Frontal cortex (tissue), 3 donors: ENCODE measurements at regions not wholly inside any gene's neighbourhood (a gene's known extent, or its start where the extent isn't known, plus 50 kb on each side); places are given as distances from the start of the nearest gene placed in this dataset.
"Not testable (repeated sequence)": the region's sequence is repeated elsewhere in the genome, so short reads cannot be mapped to it uniquely, and the experiment has no call there.

Source experiments
- DNase-seq, 2 donors: peaks; one replicate each; pipeline ENCODE4 v3.0.0; 2012; ENCODE audit warnings: low spot score in 2 of 2
- FAIRE-seq: peaks from 2 replicates; lab custom pipeline; 2012; peaks lifted over from hg19 to GRCh38; lab: Jason Lieb, UNC
- donor health status: control.
- donor health status: control.
- donor health status: control.

DNA sequence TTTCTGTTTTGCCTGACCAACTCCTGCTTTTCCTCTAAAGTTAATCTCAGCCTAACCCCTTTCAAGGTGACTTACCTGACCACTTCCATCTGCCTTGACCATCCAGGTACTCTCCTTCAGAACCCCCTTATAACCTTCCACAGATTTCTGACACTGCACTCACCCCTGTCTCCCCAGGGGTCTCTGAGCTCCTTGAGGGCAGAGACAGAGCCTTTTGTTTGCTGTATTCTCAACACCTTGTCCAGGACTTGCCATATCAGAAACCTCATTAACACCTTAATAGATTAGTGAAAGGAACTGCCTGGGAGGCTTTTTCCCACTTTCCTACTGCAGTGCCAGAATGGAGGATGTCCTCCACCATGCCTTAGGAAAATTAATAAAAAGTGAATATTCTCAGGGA lies 119.7 kb upstream of the SERPINE2 start:
- FAIRE-seq (no peak), DNase-seq (no peak)

DNA sequence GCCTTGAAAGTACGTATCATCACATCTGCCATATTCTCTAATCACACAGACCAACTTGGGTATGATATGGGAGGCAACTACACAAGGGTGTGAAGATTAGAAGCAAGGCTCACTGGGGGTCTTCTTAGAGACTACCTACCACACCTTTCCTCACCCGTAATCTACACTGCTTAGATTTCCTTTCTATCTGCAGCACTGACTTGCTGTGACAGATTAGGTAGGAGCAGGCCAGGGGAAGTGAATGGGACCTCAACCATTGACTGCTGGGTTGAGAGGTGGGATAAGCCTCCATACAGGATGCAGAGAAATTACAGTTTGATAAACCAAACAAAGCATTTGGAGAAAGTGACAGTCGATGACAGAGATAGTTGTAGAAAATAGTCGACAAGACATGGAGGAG lies 119.0 kb upstream of the SERPINE2 start:
- DNase-seq, result no peak
- no peak for FAIRE-seq

DNA sequence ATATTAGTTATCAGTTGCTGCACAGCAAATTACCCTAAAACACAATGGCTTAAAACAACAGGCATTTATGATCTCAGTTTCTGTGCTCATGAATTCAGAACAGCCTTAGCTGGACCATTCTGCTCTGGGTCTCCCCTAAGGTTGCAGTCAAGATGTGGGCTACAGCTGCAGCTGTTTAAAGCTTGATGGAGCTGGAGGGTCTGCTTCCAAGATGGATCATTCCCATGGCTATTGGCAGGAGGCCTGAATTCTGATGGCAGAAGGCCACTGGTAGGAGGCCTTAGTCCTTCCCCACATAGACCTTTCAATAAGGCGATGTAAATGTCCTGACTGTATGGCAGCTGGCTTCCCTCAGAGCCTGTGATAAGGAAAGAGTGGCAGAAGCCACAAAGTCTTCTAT lies 118.6 kb upstream of the SERPINE2 start:
- FAIRE-seq, result no peak

DNA sequence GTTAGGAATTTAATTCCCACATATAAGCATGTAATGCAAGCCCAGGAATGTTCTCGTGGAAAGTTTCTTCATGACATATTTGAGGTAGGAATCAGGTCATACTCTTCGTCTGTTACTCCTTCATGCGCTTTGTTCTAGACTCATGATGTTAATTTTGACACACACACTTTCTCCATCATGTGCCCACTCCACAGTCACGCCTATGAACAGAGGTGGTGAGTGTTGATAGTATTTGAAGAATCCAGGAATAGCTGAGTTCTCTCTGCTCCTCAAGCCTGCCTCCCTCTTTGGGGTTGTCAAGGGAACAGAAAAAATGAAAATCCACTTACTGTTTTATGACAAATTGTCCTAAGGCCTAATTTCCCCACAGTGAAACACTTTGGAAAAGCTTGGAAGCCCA lies 117.3 kb upstream of the SERPINE2 start:
- no peak for FAIRE-seq
- no peak for DNase-seq

More for the DNA sequence above, 118.6 kb upstream of the SERPINE2 start:
- no peak for DNase-seq

DNA sequence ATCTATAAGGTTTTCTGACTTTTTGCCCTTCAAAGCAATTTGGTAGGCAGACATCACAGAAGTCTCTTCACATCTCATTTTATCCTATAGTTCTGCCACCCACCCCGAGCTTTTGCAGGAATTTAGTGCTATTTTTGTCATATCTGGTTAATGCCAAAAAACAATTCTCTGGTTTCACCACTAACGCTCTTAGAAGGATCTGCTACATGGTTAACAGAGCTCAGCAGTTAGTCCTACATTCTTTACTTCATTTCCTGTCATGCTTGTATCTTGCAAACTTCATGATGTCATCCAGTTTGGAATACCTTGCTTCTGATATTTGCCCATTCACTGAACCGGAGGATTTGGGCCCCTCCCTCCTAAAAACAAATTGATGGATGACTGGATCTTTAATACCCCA lies 116.8 kb upstream of the SERPINE2 start:
- DNase-seq (no peak), FAIRE-seq (no peak)

DNA sequence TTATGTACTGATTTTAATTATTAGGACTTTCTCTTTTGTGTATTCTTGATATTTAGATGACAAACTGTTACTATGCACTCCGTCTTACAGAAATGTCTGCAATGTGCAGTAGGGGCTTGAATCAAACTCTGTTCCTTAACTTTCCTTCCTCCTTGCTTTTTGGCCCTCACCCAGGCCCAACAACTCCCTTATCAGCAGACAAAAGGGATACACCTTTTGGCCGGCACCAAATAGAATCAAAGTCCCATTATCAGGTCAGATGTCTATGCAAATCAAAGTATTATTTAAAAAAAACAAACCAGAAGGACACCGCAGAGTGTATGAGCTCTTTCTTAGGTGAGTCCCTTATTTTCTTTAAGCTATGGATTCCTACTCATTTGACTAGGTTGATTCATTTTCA lies 116.3 kb upstream of the SERPINE2 start:
- DNase-seq, result no peak
- FAIRE-seq, result no peak

DNA sequence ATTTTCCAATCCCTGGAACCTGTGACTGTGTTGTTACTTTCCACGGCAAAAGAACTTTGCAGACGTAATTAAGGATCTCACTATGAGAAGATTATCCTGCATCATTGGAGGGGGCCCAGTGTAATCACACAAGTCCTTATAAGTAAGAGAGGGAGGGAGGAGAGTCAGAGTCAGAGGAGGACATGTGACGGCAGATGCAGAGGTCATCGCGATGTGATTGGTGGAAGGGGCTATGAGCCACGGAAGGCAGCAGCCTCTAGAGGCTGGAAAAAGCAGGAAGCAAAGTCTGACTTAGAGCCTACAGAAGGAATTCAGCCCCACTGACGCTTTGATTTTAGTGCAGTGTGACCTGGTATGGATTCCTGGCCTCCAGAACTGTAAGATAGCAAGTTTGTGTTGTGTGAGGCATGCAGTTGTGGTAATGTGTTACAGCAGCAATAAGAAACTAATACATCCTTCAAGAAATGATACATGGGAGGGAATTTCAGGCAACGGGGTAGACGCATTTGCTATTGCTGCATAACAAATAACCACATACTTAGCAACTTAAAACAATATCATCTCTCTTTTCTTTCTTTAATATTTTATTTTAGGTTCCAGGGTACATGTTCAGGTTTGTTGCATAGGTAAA lies 112.7 kb upstream of the SERPINE2 start:
- no peak for DNase-seq

DNA sequence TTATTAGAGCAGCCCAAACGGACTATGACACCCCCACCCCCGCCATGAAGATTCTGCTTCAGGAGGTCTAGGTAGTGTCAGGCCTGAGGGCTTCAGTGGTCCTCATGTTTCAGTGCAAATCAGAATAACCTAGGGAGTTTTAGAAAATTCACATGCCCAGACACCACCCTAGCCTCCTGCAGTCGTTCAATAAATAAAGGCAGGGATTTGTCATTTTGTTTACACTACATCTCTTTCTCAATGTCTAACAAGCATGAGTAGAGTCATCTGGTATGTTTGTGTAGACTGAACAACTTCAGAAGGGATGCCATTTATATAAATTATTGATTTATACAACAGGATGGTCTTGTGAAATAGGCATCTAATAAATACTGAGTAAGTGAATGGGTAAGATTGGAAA lies 112.1 kb upstream of the SERPINE2 start:
- no peak for FAIRE-seq
- DNase-seq, result no peak

More for the DNA sequence above, 112.7 kb upstream of the SERPINE2 start:
- no peak for FAIRE-seq

DNA sequence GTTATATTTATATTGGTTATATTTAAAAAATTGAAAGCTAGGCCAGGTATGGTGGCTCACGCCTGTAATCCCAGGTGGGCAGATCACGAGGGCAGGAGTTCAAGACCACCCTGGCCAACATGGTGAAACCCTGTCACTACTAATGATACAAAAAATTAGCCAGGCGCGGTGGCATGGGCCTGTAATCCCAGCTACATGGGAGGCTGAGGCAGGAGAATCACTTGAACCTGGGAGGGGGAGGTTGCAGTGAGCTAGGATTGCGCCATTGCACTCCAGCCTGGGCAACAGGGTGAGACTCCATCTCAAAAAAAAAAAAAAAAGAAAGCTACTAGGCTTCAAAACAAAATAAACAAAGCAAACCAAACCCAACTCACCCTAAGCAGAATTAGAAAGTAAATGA lies 109.0 kb upstream of the SERPINE2 start:
- not testable (repeated sequence) for DNase-seq, FAIRE-seq

DNA sequence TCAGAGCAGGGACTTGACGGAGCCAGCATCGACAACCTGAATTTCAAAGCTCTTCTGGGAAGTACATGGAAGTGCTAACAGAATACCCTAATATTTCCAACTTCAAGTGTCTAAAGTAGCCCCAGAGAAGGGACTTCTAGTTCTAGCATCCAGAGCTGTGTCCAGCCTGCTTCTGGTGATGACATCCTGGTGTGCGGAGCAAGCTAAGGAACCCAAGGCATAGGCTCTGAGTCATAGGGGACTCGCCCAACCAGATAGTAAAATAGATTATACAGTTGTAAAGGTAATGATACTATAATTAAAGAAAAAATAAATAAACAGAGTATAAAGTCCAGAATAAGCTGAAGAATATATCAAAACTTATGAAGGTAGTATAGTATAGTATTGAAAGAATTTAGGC lies 108.1 kb upstream of the SERPINE2 start:
- DNase-seq, result no peak
- FAIRE-seq, result no peak

DNA sequence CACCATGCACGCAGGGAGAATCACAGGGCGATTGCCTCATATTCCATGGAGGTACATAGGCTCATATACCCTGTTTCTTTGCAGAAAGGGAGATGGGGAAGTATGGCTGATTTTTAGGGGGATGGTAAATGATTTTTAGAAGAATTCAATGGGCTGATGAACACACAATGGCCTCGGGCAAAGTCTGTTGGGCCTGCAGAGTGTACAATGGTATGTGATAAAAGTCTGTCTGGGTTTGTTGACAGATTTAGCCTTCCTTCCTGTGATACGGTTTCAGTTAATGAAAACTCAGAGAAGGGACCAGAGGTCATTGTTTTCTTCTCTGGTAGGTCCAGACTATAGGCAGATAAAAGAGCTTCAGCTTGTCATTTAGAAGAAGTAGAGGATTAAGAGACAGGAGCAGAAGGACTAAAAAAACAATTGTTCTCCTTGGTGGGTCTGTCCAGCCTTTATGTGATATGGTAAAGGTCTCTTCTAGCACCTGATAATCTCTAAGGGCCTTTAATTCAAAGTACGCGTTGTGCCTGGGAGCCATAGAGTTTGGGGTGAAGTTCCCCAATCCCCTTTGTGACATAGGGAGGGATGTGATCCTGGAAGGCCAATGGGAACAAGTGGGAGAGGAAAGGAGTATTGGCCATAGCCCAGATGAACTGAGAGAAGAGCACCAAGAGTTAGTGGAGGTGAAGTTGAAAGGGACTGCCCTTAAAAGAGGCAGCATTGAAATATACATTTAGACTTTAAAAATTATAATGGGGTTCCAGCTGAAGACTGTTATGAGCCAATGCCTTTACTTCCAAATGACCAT lies 107.5 kb upstream of the SERPINE2 start:
- FAIRE-seq, result no peak
- DNase-seq, result no peak

DNA sequence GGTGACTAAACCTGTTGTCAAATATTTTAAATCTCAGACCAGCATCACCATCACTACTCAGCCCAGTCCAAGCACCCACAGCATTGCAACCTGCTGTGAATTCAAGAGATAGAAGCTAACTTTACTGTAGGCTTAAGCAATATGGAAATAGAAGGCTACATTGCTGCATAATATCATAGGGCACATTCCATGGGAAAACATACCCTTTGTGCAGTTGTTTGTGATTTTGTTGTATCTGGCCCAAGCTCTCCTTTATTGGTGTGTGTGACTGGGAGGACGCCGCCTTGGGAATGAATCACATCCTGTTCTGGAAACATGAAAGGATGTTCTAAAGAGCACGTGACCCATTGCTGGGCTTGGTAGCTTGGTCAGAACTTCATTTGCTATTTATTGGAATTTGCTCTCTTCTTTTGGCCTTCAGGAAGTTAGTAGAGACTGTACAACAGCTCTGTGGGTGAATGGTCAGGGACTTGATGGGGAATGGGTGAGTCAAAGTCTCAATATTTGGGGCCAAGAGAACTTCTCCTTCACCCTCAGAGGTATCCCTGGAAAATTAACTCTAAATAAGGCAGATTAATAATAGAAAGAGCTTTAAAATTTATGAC lies 106.8 kb upstream of the SERPINE2 start:
- FAIRE-seq (no peak), DNase-seq (no peak)

DNA sequence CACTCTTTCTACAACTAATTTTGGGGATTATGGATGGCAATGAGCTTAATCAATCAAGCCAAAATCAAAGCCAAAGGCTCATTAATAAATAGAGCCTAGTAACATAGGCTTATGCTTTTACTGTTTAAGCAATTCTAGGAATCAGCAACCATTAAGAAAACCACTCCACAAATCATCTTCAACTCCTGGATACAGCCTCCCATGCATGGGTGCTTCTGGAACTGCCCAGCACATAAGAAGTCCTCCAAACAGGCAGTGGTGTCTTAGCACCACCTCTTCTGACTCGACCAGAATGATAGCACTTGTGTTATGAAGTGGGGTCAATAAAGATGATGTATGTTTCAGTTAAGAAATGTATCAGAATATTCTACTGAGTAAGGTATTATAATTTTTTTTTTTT lies 104.4 kb upstream of the SERPINE2 start:
- DNase-seq (no peak), FAIRE-seq (no peak)

DNA sequence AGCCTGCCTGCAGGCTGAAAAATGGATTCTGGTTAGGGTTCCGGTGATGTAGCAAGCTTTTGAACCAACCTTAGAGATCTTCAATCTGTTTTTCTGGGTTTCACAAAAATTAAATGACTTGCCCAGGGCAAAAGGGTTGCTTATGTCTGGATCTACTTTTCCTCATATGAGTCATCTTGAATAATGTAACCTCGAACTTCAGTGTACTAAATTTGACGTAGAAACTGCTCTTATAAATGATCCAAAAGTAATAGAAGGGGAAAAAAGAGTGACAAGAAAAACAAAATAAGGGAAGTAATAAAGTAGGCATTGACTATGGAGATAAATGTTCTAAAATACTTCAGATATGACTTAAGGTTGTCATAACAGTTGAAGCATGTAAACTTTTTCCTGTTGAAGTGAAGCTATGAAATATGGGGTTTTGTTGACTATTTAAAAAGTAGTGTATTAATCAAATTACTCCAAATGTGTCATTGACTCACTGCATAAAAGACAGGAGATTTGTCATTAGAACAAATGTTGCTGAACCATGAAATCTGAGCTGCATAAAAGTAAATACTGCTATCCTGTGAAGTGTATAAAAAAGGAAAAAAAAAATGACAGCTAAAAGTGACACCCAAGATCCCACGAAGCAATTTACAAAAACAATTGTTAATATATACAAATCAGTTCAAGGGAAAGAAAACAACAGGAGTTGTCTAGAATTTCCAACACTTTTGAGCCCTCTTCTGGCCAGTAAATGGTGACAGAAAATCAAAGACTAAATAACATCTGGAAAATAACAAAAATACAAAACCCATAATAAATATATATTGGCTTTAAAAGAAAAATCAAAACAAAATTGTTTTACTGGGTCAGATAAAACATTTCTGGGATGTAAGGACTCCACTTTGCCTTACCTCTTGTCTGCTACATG lies 103.6 kb upstream of the SERPINE2 start:
- FAIRE-seq, result peak; percentile 68
- DNase-seq, result no peak

DNA sequence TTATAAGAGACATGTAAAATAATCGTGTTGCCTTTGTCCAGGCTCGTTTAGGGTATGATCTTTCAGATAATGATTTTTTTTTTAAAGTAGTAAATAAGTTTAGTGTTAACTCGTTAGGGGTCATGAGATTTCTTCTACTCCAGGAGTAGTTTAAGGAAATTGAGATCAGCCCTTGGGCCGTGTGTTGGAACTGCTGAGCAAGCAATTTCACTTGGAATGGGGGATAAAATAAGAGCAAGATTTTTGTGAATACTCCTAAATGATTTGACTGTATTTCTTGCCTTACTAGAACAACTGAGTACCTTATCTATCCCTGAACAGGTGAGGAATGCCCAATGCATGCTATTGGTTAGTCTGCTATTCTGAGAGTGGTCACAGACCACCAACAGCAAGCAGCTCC lies 102.2 kb upstream of the SERPINE2 start:
- no peak for DNase-seq
- FAIRE-seq, result no peak

DNA sequence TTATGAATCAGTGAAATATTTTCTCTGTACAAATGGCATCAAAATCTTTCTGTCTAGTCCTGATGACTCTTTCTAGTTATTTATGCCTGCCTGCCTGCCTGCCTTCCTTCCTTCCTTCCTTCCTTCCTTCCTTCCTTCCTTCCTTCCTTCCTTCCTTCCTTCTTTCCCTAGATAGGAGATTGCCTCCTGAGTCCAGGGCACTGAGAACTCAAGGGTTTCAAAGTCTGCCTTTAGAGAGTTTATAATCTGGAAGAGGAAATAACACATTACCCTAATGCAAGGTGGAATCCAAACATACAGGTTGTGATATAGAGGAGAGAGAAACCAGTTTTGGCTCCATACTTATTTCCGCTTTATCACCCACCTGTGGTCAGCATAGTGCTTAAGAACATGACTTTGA lies 98.1 kb upstream of the SERPINE2 start:
- no peak for DNase-seq
- no peak for FAIRE-seq

DNA sequence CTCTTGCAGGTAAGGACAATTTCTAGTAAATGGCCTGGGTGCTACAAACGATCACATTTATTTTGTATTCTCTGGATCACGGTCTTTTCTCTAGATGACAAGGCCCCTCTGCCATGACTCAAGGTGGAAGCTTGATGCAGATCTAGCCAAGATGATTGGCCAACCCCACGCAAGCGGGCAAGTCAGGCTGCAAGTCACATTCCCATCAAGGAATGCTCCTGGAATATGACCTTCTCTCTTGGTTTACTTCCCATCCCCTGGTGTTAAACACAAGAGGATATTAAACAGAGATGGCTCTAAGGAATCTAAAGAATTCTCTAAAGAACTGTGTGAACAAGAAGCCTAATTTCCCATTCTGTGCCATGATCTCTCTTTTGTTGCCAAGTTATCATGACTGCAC lies 97.3 kb upstream of the SERPINE2 start:
- FAIRE-seq (no peak), DNase-seq (no peak)

DNA sequence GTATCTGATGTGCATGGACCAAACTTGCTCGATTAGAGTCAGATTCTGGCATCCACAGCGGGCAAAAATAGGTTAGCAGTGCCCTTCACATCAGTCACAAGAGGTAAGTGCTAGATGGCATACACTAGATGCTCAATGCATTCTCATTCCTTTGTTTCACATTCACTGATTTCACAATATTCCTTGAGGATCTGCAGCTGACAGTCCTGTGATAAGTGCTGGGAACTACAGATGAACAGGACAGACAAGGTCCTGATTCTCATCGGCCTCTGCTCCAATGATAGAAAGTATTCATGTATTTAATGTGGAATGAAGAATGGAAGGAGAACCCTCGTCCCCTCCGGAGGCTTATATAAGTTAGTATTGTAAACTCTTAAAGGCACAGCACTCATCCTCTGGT lies 96.8 kb upstream of the SERPINE2 start:
- DNase-seq (no peak), FAIRE-seq (no peak)

DNA sequence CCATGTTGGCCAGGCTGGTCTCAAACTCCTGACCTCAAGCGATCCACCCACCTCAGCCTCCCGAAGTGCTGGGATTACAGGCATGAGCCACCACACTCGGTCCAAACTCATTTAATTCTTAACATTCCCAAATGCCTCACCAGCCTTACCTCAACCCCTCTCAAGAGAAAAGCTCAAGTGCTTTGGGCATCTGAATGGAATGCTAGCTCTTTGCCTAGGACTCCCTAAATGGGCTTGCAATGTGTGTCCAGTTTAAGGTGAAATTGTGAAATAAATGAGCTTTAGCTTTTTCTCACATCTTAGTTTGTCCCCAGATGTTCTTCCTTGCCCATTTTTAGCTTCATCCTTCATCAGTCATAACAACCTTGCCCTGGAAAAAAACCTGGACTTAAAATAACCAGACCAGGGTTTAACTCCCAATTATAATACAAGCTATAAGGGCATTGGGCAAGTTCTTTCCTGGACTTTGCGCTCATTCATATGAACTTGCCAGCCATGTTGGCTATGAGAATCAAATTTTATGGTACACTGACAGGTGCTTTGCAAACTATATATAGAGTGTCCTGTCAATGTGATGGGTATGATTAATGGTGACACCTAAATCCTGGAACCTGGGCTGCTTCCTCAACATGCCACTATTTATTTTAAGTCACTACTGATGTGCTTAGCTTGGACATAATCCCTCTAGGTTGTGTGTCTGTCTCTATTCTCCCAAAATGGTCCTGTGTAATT lies 95.1 kb upstream of the SERPINE2 start:
- DNase-seq (no peak), FAIRE-seq (no peak)

DNA sequence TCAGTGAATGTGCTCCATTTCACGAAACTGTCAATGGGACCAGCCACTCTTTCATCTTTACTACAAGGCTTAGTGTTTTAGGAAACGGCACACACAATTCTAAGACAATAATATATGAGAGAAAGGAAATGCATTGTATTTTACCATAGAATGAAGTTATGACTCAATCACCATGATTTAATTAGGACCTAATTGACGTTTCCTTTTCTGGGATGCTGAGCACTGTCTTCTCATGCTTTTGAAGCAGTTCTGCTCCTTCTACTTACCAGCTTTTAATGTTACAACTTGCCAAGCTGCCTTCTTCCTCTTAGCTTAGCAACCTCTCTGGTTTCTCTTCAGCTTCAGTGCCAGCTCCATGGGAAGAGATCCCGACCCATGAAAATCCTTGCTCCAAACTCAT lies 94.3 kb upstream of the SERPINE2 start:
- FAIRE-seq (no peak), DNase-seq (no peak)
